Liver (tissue), 8 donors: ENCODE measurements at regions not wholly inside any gene's neighbourhood (a gene's known extent, or its start where the extent isn't known, plus 50 kb on each side); places are given as distances from the start of the nearest gene placed in this dataset.

ENCODE experiments used
- DNase-seq: peaks from one replicate; pipeline ENCODE4 v3.0.0-alpha.2; 2017; ENCODE audit warnings: low spot score
- H3K27ac ChIP-seq, 2 donors: one replicate each; pipeline ENCODE4 v1.7.0; 2013; ENCODE audit warnings: inconsistent platforms in 2 of 2, low read length in 2 of 2, control low read depth in 1 of 2, low read depth in 1 of 2, mild to moderate bottlenecking in 1 of 2
- H3K27me3 ChIP-seq, 4 donors: one replicate each; pipeline versions ENCODE4 v1.6.1 to v1.7.0; 2013; ENCODE audit warnings: low read length in 3 of 4, inconsistent platforms in 1 of 4, mild to moderate bottlenecking in 1 of 4, moderate library complexity in 1 of 4; ENCODE audit not compliant: control insufficient read depth in 4 of 4, insufficient read depth in 4 of 4
- H3K36me3 ChIP-seq, 4 donors: one replicate each; pipeline versions ENCODE4 v1.6.1 to v1.7.0; 2013; ENCODE audit warnings: low read length in 3 of 4, mild to moderate bottlenecking in 3 of 4, low read depth in 1 of 4, moderate library complexity in 1 of 4; ENCODE audit not compliant: control insufficient read depth in 4 of 4, insufficient read depth in 3 of 4
- H3K4me1 ChIP-seq, 4 donors: one replicate each; pipeline versions ENCODE4 v1.6.1 to v1.7.0; 2013; ENCODE audit warnings: low read length in 3 of 4, mild to moderate bottlenecking in 3 of 4, moderate library complexity in 1 of 4; ENCODE audit not compliant: control insufficient read depth in 4 of 4, insufficient read depth in 4 of 4
- H3K4me3 ChIP-seq, 3 donors: one replicate each; pipeline versions ENCODE4 v1.6.1 to v1.7.0; 2013; ENCODE audit warnings: low read length in 3 of 3, control low read depth in 1 of 3, low read depth in 1 of 3, mild to moderate bottlenecking in 1 of 3
- H3K9ac ChIP-seq, 2 donors: one replicate each; pipeline ENCODE4 v1.7.0; 2013; ENCODE audit warnings: low read length in 2 of 2, mild to moderate bottlenecking in 2 of 2, moderate library complexity in 2 of 2, control low read depth in 1 of 2, low read depth in 1 of 2
- H3K9me3 ChIP-seq, 4 donors: one replicate each; pipeline versions ENCODE4 v1.6.1 to v1.7.0; 2013; ENCODE audit warnings: low read length in 3 of 4; ENCODE audit not compliant: control insufficient read depth in 4 of 4
- ATF3 ChIP-seq: IDR thresholded peaks from 2 replicates; pipeline ENCODE4 v1.6.1; 2016; ENCODE audit warnings: antibody characterized with exemption
- CTCF ChIP-seq: fragments of 150-350 bp; IDR thresholded peaks from 2 replicates; pipeline ENCODE4 v1.5.1; 2017; ENCODE audit warnings: improper control_type of control experiment, low read depth, low read length; ENCODE audit not compliant: missing input control
- EGR1 ChIP-seq, 2 donors: IDR thresholded peaks; 2 replicates each; pipeline ENCODE4 v1.6.1; 2016 to 2018; ENCODE audit warnings: antibody characterized with exemption in 2 of 2, low read depth in 2 of 2
- FOXA2 ChIP-seq: IDR thresholded peaks from 2 replicates; pipeline ENCODE4 v1.6.1; 2016; ENCODE audit warnings: antibody characterized with exemption
- HNF4A ChIP-seq, 2 donors: conservative IDR thresholded peaks; 2 replicates each; pipeline ENCODE4 v1.6.1; 2016; ENCODE audit warnings: antibody characterized with exemption in 2 of 2, mild to moderate bottlenecking in 2 of 2
- HNF4G ChIP-seq: IDR thresholded peaks from 2 replicates; pipeline ENCODE4 v1.6.1; 2016; ENCODE audit warnings: antibody characterized with exemption
- JUND ChIP-seq, 2 donors: IDR thresholded peaks; 2 replicates each; pipeline ENCODE4 v1.6.1; 2016; ENCODE audit warnings: antibody characterized with exemption in 2 of 2
- MAX ChIP-seq: IDR thresholded peaks from 2 replicates; pipeline ENCODE4 v1.6.1; 2016; ENCODE audit warnings: antibody characterized with exemption
- NR2F2 ChIP-seq: IDR thresholded peaks from 2 replicates; pipeline ENCODE4 v1.6.1; 2016; ENCODE audit warnings: antibody characterized with exemption
- REST ChIP-seq: IDR thresholded peaks from 2 replicates; pipeline ENCODE4 v1.6.1; 2016; ENCODE audit warnings: antibody characterized with exemption, mild to moderate bottlenecking
- RXRA ChIP-seq, 2 donors: IDR thresholded peaks; 2 replicates each; pipeline ENCODE4 v1.6.1; 2017 to 2018; ENCODE audit warnings: antibody characterized with exemption in 2 of 2, mild to moderate bottlenecking in 1 of 2
- SP1 ChIP-seq: IDR thresholded peaks from 2 replicates; pipeline ENCODE4 v1.6.1; 2018; ENCODE audit warnings: antibody characterized with exemption, mild to moderate bottlenecking
- TAF1 ChIP-seq: conservative IDR thresholded peaks from 2 replicates; pipeline ENCODE4 v1.6.1; 2016; ENCODE audit warnings: antibody characterized with exemption, mild to moderate bottlenecking
- WGBS: extraction: QIAGEN DNeasy Blood & Tissue Kit; methylation state at CpG from one replicate; pipeline ENCODE4 v1.1.7; 2013; 5-methylcytosine and 5-hydroxymethylcytosine counted together
- donor health status: healthy.
- donor health status: healthy.
- donor health status: healthy.
- donor health status: healthy.
- donor health status: healthy.

- no peak for TF ChIP-seq REST
- no peak for TF ChIP-seq EGR1 (IDR thresholded peaks at IDR 0.05; ENCODE audit: low read depth in 2 of 2)
- no peak for TF ChIP-seq MAX
- TF ChIP-seq ATF3: no peak
- no peak for TF ChIP-seq NR2F2
- no peak for TF ChIP-seq HNF4A (conservative IDR thresholded peaks at IDR 0.05)
- TF ChIP-seq RXRA (IDR thresholded peaks at IDR 0.05): no peak
Observed at GRCh38 chr6:140987364-140988155, 1145.2 kb upstream of the GJE1 start (continued).

GRCh38 chr6:140985679-140986275, 1146.9 kb upstream of the GJE1 start:
- Histone ChIP-seq H3K9me3 (no peaks in the 10 kb centered on the region), H3K4me1 (no peaks in the 10 kb centered on the region), H3K9ac (no peak overlapping the region), H3K36me3 (no peaks in the 10 kb centered on the region), H3K27ac (no peak overlapping the region), H3K27me3 (no peaks in the 10 kb centered on the region), H3K4me3 (no peak overlapping the region)
- DNase-seq: no peak
- TF ChIP-seq EGR1 (IDR thresholded peaks at IDR 0.05; ENCODE audit: low read depth in 2 of 2): no peak
- no peak for TF ChIP-seq NR2F2
- no peak for TF ChIP-seq HNF4A (conservative IDR thresholded peaks at IDR 0.05)
- TF ChIP-seq SP1: no peak
- WGBS: 51% methylated on average over 2 of the region's 2 CpGs

- whole genome bisulfite sequencing: 72% methylated on average over 6 of the region's 6 CpGs
- no peak for DNase-seq
- Histone ChIP-seq H3K9me3 (no peaks in the 10 kb centered on the region), H3K9ac (no peak overlapping the region), H3K27me3 (no peaks in the 10 kb centered on the region), H3K27ac (no peak overlapping the region), H3K4me1 (no peaks in the 10 kb centered on the region), H3K36me3 (no peaks in the 10 kb centered on the region), H3K4me3 (no peak overlapping the region)
- TF ChIP-seq FOXA2: no peak
Observed at GRCh38 chr6:140980265-140980887, 1152.3 kb upstream of the GJE1 start.

GRCh38 chr6:140979642-140980091, 1153.1 kb upstream of the GJE1 start:
- WGBS: 74% methylated on average over 4 of the region's 4 CpGs
- Histone ChIP-seq H3K4me3 (no peak overlapping the region), H3K4me1 (no peaks in the 10 kb centered on the region), H3K36me3 (no peaks in the 10 kb centered on the region), H3K9me3 (no peaks in the 10 kb centered on the region), H3K27me3 (no peaks in the 10 kb centered on the region), H3K9ac (no peak overlapping the region), H3K27ac (no peak overlapping the region)
- no peak for DNase-seq
- no peak for TF ChIP-seq REST
- TF ChIP-seq JUND (IDR thresholded peaks at IDR 0.05): no peak
- TF ChIP-seq MAX: no peak
- no peak for TF ChIP-seq CTCF
- TF ChIP-seq HNF4G: no peak
- TF ChIP-seq TAF1: no peak
